Osteocyte (in vitro differentiated cells): ENCODE measurements at regions not wholly inside any gene's neighbourhood (a gene's known extent, or its start where the extent isn't known, plus 50 kb on each side); places are given as distances from the start of the nearest gene placed in this dataset.
"Not testable (repeated sequence)": the region's sequence is repeated elsewhere in the genome, so short reads cannot be mapped to it uniquely, and the experiment has no call there.

Source experiments
- DNase-seq: peaks from one replicate; pipeline ENCODE4 v3.0.0; 2021; ENCODE audit warnings: mixed read lengths; ENCODE audit not compliant: unreplicated experiment; ENCODE audit errors: extremely low spot score
- H3K27ac Mint-ChIP-seq: one replicate; pipeline ENCODE4 v1.8.0; 2021; ENCODE audit warnings: mild to moderate bottlenecking, mixed read lengths; ENCODE audit not compliant: unreplicated experiment
- H3K27me3 Mint-ChIP-seq: one replicate; pipeline ENCODE4 v1.8.0; 2021; ENCODE audit warnings: mixed read lengths; ENCODE audit not compliant: unreplicated experiment
- H3K36me3 Mint-ChIP-seq: one replicate; pipeline ENCODE4 v1.8.0; 2021; ENCODE audit warnings: mixed read lengths; ENCODE audit not compliant: unreplicated experiment
- H3K4me1 Mint-ChIP-seq: one replicate; pipeline ENCODE4 v1.8.0; 2021; ENCODE audit warnings: mixed read lengths; ENCODE audit not compliant: unreplicated experiment
- H3K4me3 Mint-ChIP-seq: one replicate; pipeline ENCODE4 v1.8.0; 2021; ENCODE audit warnings: mild to moderate bottlenecking, moderate library complexity, mixed read lengths; ENCODE audit not compliant: unreplicated experiment
- H3K9me3 Mint-ChIP-seq: one replicate; pipeline ENCODE4 v1.8.0; 2021; ENCODE audit warnings: mixed read lengths; ENCODE audit not compliant: unreplicated experiment
- CTCF ChIP-seq: fragments of 200-600 bp; sonication (generic); IDR thresholded peaks from 2 replicates; pipeline ENCODE4 v1.5.0; 2021; ENCODE audit warnings: antibody characterized with exemption, mild to moderate bottlenecking, moderate library complexity

GRCh38 chrX:125678258-125678657 is 358.6 kb downstream of the TEX13C start:
- H3K27ac Mint-ChIP-seq = no peak overlapping the region
- no peak for DNase-seq
- no peak for TF ChIP-seq CTCF
- no peak overlapping the region for H3K4me3 Mint-ChIP-seq
- H3K4me1 Mint-ChIP-seq = no peaks in the 10 kb centered on the region
- H3K9me3 Mint-ChIP-seq = peaks cover 47% of the 10 kb centered on the region
- H3K36me3 Mint-ChIP-seq = no peaks in the 10 kb centered on the region
- no peaks in the 10 kb centered on the region for H3K27me3 Mint-ChIP-seq

- Mint-ChIP-seq H3K27me3 (no peaks in the 10 kb centered on the region), H3K4me3 (no peak overlapping the region), H3K9me3 (peaks cover 50% of the 10 kb centered on the region), H3K36me3 (no peaks in the 10 kb centered on the region), H3K4me1 (no peaks in the 10 kb centered on the region), H3K27ac (no peak overlapping the region)
- DNase-seq = no peak
- TF ChIP-seq CTCF = no peak
Measured at GRCh38 chrX:125680366-125680765, 360.7 kb downstream of the TEX13C start.

- no peak for DNase-seq
- H3K4me1 Mint-ChIP-seq = no peaks in the 10 kb centered on the region
- H3K36me3 Mint-ChIP-seq = no peaks in the 10 kb centered on the region
- peaks cover 51% of the 10 kb centered on the region for H3K9me3 Mint-ChIP-seq
- no peak overlapping the region for H3K27ac Mint-ChIP-seq
- no peak for TF ChIP-seq CTCF
- H3K27me3 Mint-ChIP-seq = no peaks in the 10 kb centered on the region
- no peak overlapping the region for H3K4me3 Mint-ChIP-seq
Measured at GRCh38 chrX:125681058-125681457, 361.4 kb downstream of the TEX13C start.

DNA sequence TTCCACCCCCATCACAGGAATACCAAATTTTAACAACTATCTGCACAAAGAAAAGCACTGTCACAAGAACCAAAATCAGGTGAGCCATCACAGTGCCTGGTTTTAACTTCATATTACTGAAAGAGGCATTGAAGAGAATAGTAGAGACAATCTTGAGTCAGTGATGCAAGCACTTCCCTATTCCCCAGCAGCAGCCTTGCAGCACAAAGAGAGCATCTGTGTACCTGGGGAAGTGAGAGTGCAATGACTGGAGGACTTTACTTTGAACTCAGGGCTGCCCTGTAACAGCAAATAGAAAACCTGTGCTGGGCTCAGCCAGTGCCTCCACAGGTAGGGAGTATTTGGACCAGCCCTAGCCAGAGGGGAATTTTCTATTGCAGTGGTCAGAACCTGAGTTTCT is 361.8 kb downstream of the TEX13C start:
- Mint-ChIP-seq H3K27me3 (no peaks in the 10 kb centered on the region), H3K36me3 (no peaks in the 10 kb centered on the region), H3K4me1 (no peaks in the 10 kb centered on the region), H3K4me3 (no peak overlapping the region), H3K27ac (no peak overlapping the region), H3K9me3 (peaks cover 51% of the 10 kb centered on the region)
- DNase-seq = no peak
- no peak for TF ChIP-seq CTCF

DNA sequence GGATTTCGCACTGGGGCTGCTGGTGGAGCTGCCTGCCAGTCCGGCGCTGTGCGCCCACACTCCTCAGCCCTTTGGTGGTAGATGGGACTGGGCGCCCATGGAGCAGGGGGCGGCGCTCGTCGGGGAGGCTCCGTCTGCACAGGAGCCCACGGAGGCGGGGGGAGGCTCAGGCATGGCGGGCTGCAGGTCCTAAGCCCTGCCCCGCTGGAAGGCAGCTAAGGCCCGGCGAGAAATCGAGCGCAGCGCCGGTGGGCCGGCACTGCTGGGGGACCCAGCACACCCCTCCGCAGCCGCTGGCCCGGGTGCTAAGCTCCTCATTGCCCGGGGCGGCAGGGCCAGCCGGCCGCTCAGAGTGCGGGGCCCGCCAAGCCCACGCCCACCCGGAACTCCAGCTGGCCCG is 370.9 kb downstream of the TEX13C start:
- not testable (repeated sequence) for DNase-seq, H3K27me3 Mint-ChIP-seq, H3K4me1 Mint-ChIP-seq, H3K4me3 Mint-ChIP-seq, H3K27ac Mint-ChIP-seq, H3K36me3 Mint-ChIP-seq
- H3K9me3 Mint-ChIP-seq = peaks cover 14% of the 10 kb centered on the region

DNA sequence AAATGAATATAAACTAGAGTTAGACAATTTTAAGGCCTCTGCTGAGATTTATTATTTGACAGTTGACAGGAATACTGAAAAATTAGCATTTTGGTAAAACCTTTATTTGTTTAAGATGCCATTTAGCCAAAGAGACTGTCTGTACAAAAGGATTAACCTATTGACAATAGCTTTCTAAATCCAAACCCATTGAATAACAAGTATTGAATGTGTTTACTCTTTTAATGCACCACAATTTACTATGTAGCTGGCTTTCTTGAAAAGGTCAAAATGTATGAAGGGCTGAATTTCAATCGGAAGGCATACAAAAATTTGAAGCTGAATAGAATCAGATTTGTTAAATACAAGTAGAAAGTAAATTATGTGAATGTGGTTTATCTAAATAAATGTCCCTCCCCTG is 374.5 kb downstream of the TEX13C start:
- H3K27ac Mint-ChIP-seq = no peak overlapping the region
- H3K36me3 Mint-ChIP-seq = no peaks in the 10 kb centered on the region
- peaks cover 12% of the 10 kb centered on the region for H3K9me3 Mint-ChIP-seq
- no peak for DNase-seq
- no peak for TF ChIP-seq CTCF
- no peaks in the 10 kb centered on the region for H3K4me1 Mint-ChIP-seq
- no peak overlapping the region for H3K4me3 Mint-ChIP-seq
- H3K27me3 Mint-ChIP-seq = no peaks in the 10 kb centered on the region
